Gastrocnemius medialis (tissue), 4 donors: ENCODE measurements at regions not wholly inside any gene's neighbourhood (a gene's known extent, or its start where the extent isn't known, plus 50 kb on each side); places are given as distances from the start of the nearest gene placed in this dataset.

ENCODE experiments used
- ATAC-seq, 2 donors: fragments of 150-250 bp; one replicate each; pipeline ENCODE4 v1.9.1; 2016
- DNase-seq, 2 donors: peaks; one replicate each; pipeline ENCODE4 v3.0.0-alpha.2; 2019
- H3K27ac ChIP-seq, 4 donors: fragments of 200-600 bp; sonication (generic); 1 replicate in 1 of 4; 2 replicates in 3 of 4; pipeline ENCODE4 v1.5.1; 2016 to 2018; ENCODE audit warnings: mild to moderate bottlenecking in 2 of 4, moderate library complexity in 1 of 4
- H3K27me3 ChIP-seq, 3 donors: fragments of 200-600 bp; sonication (generic) in 2 of 3; 1 replicate in 1 of 3; 2 replicates in 2 of 3; pipeline versions ENCODE4 v1.5.1 to v1.6.0; 2016 to 2019; ENCODE audit warnings: mild to moderate bottlenecking in 1 of 3, moderate library complexity in 1 of 3
- H3K36me3 ChIP-seq, 2 donors: fragments of 200-600 bp; sonication (generic) in 1 of 2; one replicate each; pipeline ENCODE4 v1.5.1; 2017 to 2018
- H3K4me1 ChIP-seq, 2 donors: fragments of 200-600 bp; sonication (generic) in 1 of 2; one replicate each; pipeline ENCODE4 v1.5.1; 2016 to 2017; ENCODE audit warnings: mild to moderate bottlenecking in 2 of 2
- H3K4me3 ChIP-seq, 4 donors: fragments of 200-600 bp; sonication (generic) in 3 of 4; 1 replicate in 1 of 4; 2 replicates in 3 of 4; pipeline ENCODE4 v1.5.1; 2016 to 2019; ENCODE audit warnings: mild to moderate bottlenecking in 2 of 4
- H3K9me3 ChIP-seq, 3 donors: fragments of 200-600 bp; sonication (generic) in 2 of 3; 1 replicate in 1 of 3; 2 replicates in 2 of 3; pipeline ENCODE4 v1.5.1; 2016 to 2019
- POLR2A ChIP-seq, 2 donors: fragments of 450-650 bp; IDR thresholded peaks; one replicate each; pipeline ENCODE4 v1.6.1; 2017; ENCODE audit warnings: antibody characterized with exemption in 2 of 2, mild to moderate bottlenecking in 2 of 2, moderate library complexity in 2 of 2
- in situ Hi-C, 4 donors: fragments of 200-750 bp; cut with MboI; loops; one replicate each; pipeline versions ENCODE4 v1.15.0 to v1.8.0; 2017; ENCODE audit warnings: low sequenced_read_pairs in 4 of 4
- intact Hi-C: fragments of 100-400 bp; cut with DNase I; formaldehyde crosslinking; loops from one replicate; pipeline ENCODE4 v1.15.1; 2023; ENCODE audit warnings: low total_unique reads
- TF ChIP-seq, protein P1 (sequence below), 5 experiments: fragments of 450-650 bp in 3 of 5; fragments of 200-600 bp in 2 of 5; sonication (generic) in 2 of 5; IDR thresholded peaks in 4 of 5; conservative IDR thresholded peaks in 1 of 5; 1 replicate in 4 of 5; 2 replicates in 1 of 5; pipeline ENCODE4 v1.5.1; 2016 to 2019; ENCODE audit warnings: antibody characterized with exemption in 5 of 5, mild to moderate bottlenecking in 3 of 5, moderate library complexity in 3 of 5

DNA sequence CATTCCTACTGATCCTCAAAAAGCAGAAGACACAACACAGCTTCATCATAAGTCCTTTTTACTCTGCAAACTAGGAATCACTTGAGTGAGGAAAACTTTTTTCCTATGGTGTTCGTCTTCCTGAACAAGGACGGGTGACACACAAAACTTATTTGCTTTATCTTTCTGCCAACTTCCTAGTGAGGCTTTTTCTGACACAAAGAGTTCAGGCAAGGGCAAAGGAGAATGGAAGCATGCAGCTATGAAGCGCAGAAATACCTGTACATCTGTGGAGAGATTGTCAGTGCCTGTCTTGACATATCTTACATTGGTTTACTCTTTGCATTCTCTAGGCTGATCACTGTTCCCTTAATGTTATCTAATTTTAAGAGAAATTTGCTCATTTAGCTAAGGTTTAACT, 548.0 kb upstream of the IGFBP7 start:
- no peak for DNase-seq
- ATAC-seq = no peak
- Histone ChIP-seq H3K9me3 (no peaks in the 10 kb centered on the region), H3K27me3 (no peaks in the 10 kb centered on the region), H3K4me1 (no peaks in the 10 kb centered on the region), H3K4me3 (no peak overlapping the region), H3K27ac (no peak overlapping the region), H3K36me3 (no peaks in the 10 kb centered on the region)
- in situ Hi-C loops (no loop called here), intact Hi-C loops (no loop called here)
- TF ChIP-seq, protein P1, sequence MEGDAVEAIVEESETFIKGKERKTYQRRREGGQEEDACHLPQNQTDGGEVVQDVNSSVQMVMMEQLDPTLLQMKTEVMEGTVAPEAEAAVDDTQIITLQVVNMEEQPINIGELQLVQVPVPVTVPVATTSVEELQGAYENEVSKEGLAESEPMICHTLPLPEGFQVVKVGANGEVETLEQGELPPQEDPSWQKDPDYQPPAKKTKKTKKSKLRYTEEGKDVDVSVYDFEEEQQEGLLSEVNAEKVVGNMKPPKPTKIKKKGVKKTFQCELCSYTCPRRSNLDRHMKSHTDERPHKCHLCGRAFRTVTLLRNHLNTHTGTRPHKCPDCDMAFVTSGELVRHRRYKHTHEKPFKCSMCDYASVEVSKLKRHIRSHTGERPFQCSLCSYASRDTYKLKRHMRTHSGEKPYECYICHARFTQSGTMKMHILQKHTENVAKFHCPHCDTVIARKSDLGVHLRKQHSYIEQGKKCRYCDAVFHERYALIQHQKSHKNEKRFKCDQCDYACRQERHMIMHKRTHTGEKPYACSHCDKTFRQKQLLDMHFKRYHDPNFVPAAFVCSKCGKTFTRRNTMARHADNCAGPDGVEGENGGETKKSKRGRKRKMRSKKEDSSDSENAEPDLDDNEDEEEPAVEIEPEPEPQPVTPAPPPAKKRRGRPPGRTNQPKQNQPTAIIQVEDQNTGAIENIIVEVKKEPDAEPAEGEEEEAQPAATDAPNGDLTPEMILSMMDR (IDR thresholded peaks at IDR 0.05 in 4 of 5, conservative IDR thresholded peaks at IDR 0.05 in 1 of 5) = no peak
- TF ChIP-seq POLR2A (IDR thresholded peaks at IDR 0.05) = no peak

DNA sequence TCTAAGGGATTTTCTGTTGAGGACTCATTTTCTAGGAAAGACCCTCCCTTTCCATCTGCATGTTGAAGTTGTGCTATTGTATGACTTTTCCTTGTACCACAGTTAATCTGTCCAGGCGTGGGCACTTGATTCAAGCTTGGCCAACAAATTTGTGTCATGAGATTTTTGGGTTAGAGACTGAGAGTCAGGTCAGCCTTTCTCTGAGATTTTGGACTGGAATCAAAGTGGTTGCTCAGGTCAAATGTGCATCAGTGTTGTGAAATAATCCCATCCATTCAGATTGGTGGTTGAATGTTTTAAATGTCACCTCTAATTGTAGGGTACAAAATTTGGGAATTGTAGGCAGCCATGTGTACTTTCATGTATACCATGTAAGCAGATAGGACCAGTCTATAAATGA, 545.2 kb upstream of the IGFBP7 start:
- no peaks in the 10 kb centered on the region for H3K9me3 ChIP-seq
- no peak for ATAC-seq
- H3K27ac ChIP-seq = no peak overlapping the region
- DNase-seq = no peak
- in situ Hi-C loops (no loop called here), intact Hi-C loops (no loop called here)
- H3K4me1 ChIP-seq = no peaks in the 10 kb centered on the region
- no peaks in the 10 kb centered on the region for H3K27me3 ChIP-seq
- TF ChIP-seq, protein P1 (IDR thresholded peaks at IDR 0.05 in 4 of 5, conservative IDR thresholded peaks at IDR 0.05 in 1 of 5) = no peak
- TF ChIP-seq POLR2A (IDR thresholded peaks at IDR 0.05) = no peak
- H3K36me3 ChIP-seq = no peaks in the 10 kb centered on the region
- H3K4me3 ChIP-seq = no peak overlapping the region

DNA sequence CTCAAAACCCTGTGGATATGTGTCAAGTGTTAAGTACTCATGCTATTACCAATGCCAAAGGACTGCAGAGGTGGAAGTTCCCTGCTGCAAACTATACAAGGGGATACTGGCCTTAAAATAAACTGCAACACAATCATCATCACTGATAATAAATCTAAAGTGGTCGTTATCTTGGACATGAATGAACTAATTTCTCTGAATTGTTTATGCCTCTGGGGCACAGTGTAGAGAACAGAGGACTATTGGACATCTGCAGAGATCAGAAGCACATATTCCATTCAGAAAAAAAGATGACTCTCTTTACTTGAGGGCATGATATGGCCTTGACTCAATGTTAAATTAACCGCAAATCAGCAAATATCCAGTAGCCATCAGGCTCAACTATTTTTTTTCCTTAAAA, 542.6 kb upstream of the IGFBP7 start:
- H3K4me3 ChIP-seq = no peak overlapping the region
- ATAC-seq (no peak), DNase-seq (no peak)
- no peaks in the 10 kb centered on the region for H3K27me3 ChIP-seq
- intact Hi-C loops = no loop called here
- H3K36me3 ChIP-seq = no peaks in the 10 kb centered on the region
- in situ Hi-C loops = no loop called here
- no peak overlapping the region for H3K27ac ChIP-seq
- H3K9me3 ChIP-seq = no peaks in the 10 kb centered on the region
- TF ChIP-seq, protein P1 (IDR thresholded peaks at IDR 0.05 in 4 of 5, conservative IDR thresholded peaks at IDR 0.05 in 1 of 5) = no peak
- no peak for TF ChIP-seq POLR2A (IDR thresholded peaks at IDR 0.05)
- no peaks in the 10 kb centered on the region for H3K4me1 ChIP-seq

DNA sequence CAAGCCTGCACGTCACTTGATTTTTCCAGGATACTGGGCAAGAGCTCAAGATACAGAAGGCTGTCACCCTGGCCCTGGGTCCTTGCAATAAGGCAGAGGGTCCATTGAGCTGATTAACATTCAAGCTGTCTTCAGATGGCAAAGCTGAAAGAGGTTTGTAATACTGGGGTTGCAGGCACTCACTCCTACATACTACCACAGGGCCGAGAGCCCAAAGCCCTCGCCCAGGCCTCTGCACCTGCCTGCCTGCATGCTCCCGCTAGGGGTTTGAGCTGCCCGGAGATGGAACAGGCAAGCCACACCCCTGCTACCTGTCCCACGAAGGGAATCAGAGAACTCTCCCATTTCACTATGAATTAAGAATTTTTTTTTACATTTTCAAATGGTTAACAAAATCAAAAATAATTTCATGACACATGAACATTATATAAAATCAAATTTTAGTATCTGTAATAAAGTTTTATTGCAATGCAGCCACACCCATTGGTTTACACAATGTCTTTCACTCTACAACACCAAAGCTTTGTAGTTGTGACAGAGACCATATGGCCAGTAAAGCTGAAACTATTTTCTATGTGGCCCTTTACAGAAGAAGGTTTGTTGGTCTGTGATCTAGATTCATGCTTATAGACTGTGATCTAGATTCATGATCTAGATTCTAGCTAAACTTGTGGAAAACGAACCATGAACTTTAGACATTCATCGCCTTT, 530.4 kb upstream of the IGFBP7 start:
- in situ Hi-C loops = no loop called here
- no peak for TF ChIP-seq POLR2A (IDR thresholded peaks at IDR 0.05)
- TF ChIP-seq, protein P1 (IDR thresholded peaks at IDR 0.05 in 4 of 5, conservative IDR thresholded peaks at IDR 0.05 in 1 of 5) = no peak
- no peak for DNase-seq
- H3K4me1 ChIP-seq = no peaks in the 10 kb centered on the region
- no peaks in the 10 kb centered on the region for H3K27me3 ChIP-seq
- no peak overlapping the region for H3K4me3 ChIP-seq
- ATAC-seq = no peak
- no peak overlapping the region for H3K27ac ChIP-seq
- no peaks in the 10 kb centered on the region for H3K36me3 ChIP-seq
- intact Hi-C loops = no loop called here
- no peaks in the 10 kb centered on the region for H3K9me3 ChIP-seq
